ENCODE measurements at regions not wholly inside any gene's neighbourhood (a gene's known extent, or its start where the extent isn't known, plus 50 kb on each side); places are given as distances from the start of the nearest gene placed in this dataset.

- H3K36me3 ChIP-seq (ENCODE audit: control insufficient read depth, insufficient read depth, low read length), result no peaks in the 10 kb centered on the region
- no peaks in the 10 kb centered on the region for H3K27me3 ChIP-seq (ENCODE audit: control insufficient read depth, insufficient read depth, low read length)
- no peak for TF ChIP-seq CTCF (IDR thresholded peaks at IDR 0.05; ENCODE audit: insufficient read depth, low read length, poor library complexity, severe bottlenecking)
- DNase-seq (ENCODE audit: low read depth), result no peak
- H3K4me3 ChIP-seq (ENCODE audit: low read depth, low read length), result no peak overlapping the region
These were observed 454.7 kb downstream of the TYW1 start for GRCh38 chr7:67451306-67451705.

GRCh38 chr7:67452516-67453026 lies 455.9 kb downstream of the TYW1 start:
- no peak for TF ChIP-seq CTCF (IDR thresholded peaks at IDR 0.05; ENCODE audit: insufficient read depth, low read length, poor library complexity, severe bottlenecking)
- no peaks in the 10 kb centered on the region for H3K36me3 ChIP-seq (ENCODE audit: control insufficient read depth, insufficient read depth, low read length)
- DNase-seq (ENCODE audit: low read depth), result no peak
- no peak overlapping the region for H3K4me3 ChIP-seq (ENCODE audit: low read depth, low read length)
- no peaks in the 10 kb centered on the region for H3K27me3 ChIP-seq (ENCODE audit: control insufficient read depth, insufficient read depth, low read length)

- no peak for DNase-seq (ENCODE audit: low read depth)
- Histone ChIP-seq H3K36me3 (ENCODE audit: control insufficient read depth, insufficient read depth, low read length) (no peaks in the 10 kb centered on the region), H3K27me3 (ENCODE audit: control insufficient read depth, insufficient read depth, low read length) (no peaks in the 10 kb centered on the region), H3K4me3 (ENCODE audit: low read depth, low read length) (no peak overlapping the region)
- no peak for TF ChIP-seq CTCF (IDR thresholded peaks at IDR 0.05; ENCODE audit: insufficient read depth, low read length, poor library complexity, severe bottlenecking)
These were observed 457.1 kb downstream of the TYW1 start for GRCh38 chr7:67453580-67454380.

GRCh38 chr7:67455508-67455907 lies 458.9 kb downstream of the TYW1 start:
- no peaks in the 10 kb centered on the region for H3K27me3 ChIP-seq (ENCODE audit: control insufficient read depth, insufficient read depth, low read length)
- no peaks in the 10 kb centered on the region for H3K36me3 ChIP-seq (ENCODE audit: control insufficient read depth, insufficient read depth, low read length)
- no peak for DNase-seq (ENCODE audit: low read depth)
- no peak for TF ChIP-seq CTCF (IDR thresholded peaks at IDR 0.05; ENCODE audit: insufficient read depth, low read length, poor library complexity, severe bottlenecking)
- H3K4me3 ChIP-seq (ENCODE audit: low read depth, low read length), result no peak overlapping the region

GRCh38 chr7:67462781-67463191 lies 466.2 kb downstream of the TYW1 start:
- TF ChIP-seq CTCF (IDR thresholded peaks at IDR 0.05; ENCODE audit: insufficient read depth, low read length, poor library complexity, severe bottlenecking), result no peak
- Histone ChIP-seq H3K4me3 (ENCODE audit: low read depth, low read length) (no peak overlapping the region), H3K36me3 (ENCODE audit: control insufficient read depth, insufficient read depth, low read length) (no peaks in the 10 kb centered on the region), H3K27me3 (ENCODE audit: control insufficient read depth, insufficient read depth, low read length) (no peaks in the 10 kb centered on the region)
- DNase-seq (ENCODE audit: low read depth), result no peak

- Histone ChIP-seq H3K36me3 (ENCODE audit: control insufficient read depth, insufficient read depth, low read length) (no peaks in the 10 kb centered on the region), H3K4me3 (ENCODE audit: low read depth, low read length) (no peak overlapping the region), H3K27me3 (ENCODE audit: control insufficient read depth, insufficient read depth, low read length) (no peaks in the 10 kb centered on the region)
- no peak for DNase-seq (ENCODE audit: low read depth)
- no peak for TF ChIP-seq CTCF (IDR thresholded peaks at IDR 0.05; ENCODE audit: insufficient read depth, low read length, poor library complexity, severe bottlenecking)
These were observed 466.7 kb downstream of the TYW1 start for GRCh38 chr7:67463316-67463715.
